ENCODE measurements at regions not wholly inside any gene's neighbourhood (a gene's known extent, or its start where the extent isn't known, plus 50 kb on each side); places are given as distances from the start of the nearest gene placed in this dataset.

GRCh38 chr20:39110819-39111136, 148.6 kb downstream of the DHX35 start:
- Histone ChIP-seq H2AFZ (no peak overlapping the region), H3K79me2 (no peaks in the 10 kb centered on the region), H3K9me3 (ENCODE audit: low read depth) (no peaks in the 10 kb centered on the region), H3K27me3 (peaks cover 12% of the 10 kb centered on the region), H3K36me3 (replicated peaks; ENCODE audit: insufficient read depth, low read depth) (no peaks in the 10 kb centered on the region), H4K20me1 (ENCODE audit: insufficient read depth, poor library complexity, severe bottlenecking) (no peaks in the 10 kb centered on the region), H3K27ac (no peak overlapping the region), H3K4me2 (no peak overlapping the region), H3K4me3 (no peak overlapping the region), H3K4me1 (ENCODE audit: insufficient read depth) (no peaks in the 10 kb centered on the region), H3K9me2 (replicated peaks; ENCODE audit: insufficient read depth) (no peaks in the 10 kb centered on the region)
- no peak for TF ChIP-seq CTCF (IDR thresholded peaks at IDR 0.05; ENCODE audit: poor library complexity)
- TF ChIP-seq EZH2 (IDR thresholded peaks at IDR 0.05; ENCODE audit: borderline replicate concordance): no peak
- no peak for TF ChIP-seq EZH2phosphoT487 (IDR thresholded peaks at IDR 0.05; ENCODE audit: low read depth, severe bottlenecking, unreplicated experiment)
- no peak for DNase-seq (ENCODE audit: low spot score)

GRCh38 chr20:39109933-39110818, 148.0 kb downstream of the DHX35 start:
- Histone ChIP-seq H3K4me2 (no peak overlapping the region), H3K36me3 (replicated peaks; ENCODE audit: insufficient read depth, low read depth) (no peaks in the 10 kb centered on the region), H3K27me3 (peaks cover 12% of the 10 kb centered on the region), H4K20me1 (ENCODE audit: insufficient read depth, poor library complexity, severe bottlenecking) (no peaks in the 10 kb centered on the region), H3K79me2 (no peaks in the 10 kb centered on the region), H2AFZ (no peak overlapping the region), H3K4me3 (no peak overlapping the region), H3K9me2 (replicated peaks; ENCODE audit: insufficient read depth) (no peaks in the 10 kb centered on the region), H3K4me1 (ENCODE audit: insufficient read depth) (no peaks in the 10 kb centered on the region), H3K9me3 (ENCODE audit: low read depth) (no peaks in the 10 kb centered on the region), H3K27ac (no peak overlapping the region)
- TF ChIP-seq EZH2phosphoT487 (IDR thresholded peaks at IDR 0.05; ENCODE audit: low read depth, severe bottlenecking, unreplicated experiment) (no peak), EZH2 (IDR thresholded peaks at IDR 0.05; ENCODE audit: borderline replicate concordance) (no peak), CTCF (IDR thresholded peaks at IDR 0.05; ENCODE audit: poor library complexity) (no peak)
- DNase-seq (ENCODE audit: low spot score): no peak
- 58% methylated on average over 9 of the region's 10 CpGs for WGBS (ENCODE audit: low lambda C conversion rate, missing lambda C conversion rate)

GRCh38 chr20:39108746-39109145, 146.6 kb downstream of the DHX35 start:
- Histone ChIP-seq H3K79me2 (no peaks in the 10 kb centered on the region), H3K4me1 (ENCODE audit: insufficient read depth) (no peaks in the 10 kb centered on the region), H3K27me3 (peaks cover 12% of the 10 kb centered on the region), H3K4me2 (no peak overlapping the region), H2AFZ (no peak overlapping the region), H3K9me3 (ENCODE audit: low read depth) (no peaks in the 10 kb centered on the region), H3K36me3 (replicated peaks; ENCODE audit: insufficient read depth, low read depth) (no peaks in the 10 kb centered on the region), H3K4me3 (no peak overlapping the region), H3K27ac (no peak overlapping the region), H3K9me2 (replicated peaks; ENCODE audit: insufficient read depth) (no peaks in the 10 kb centered on the region), H4K20me1 (ENCODE audit: insufficient read depth, poor library complexity, severe bottlenecking) (no peaks in the 10 kb centered on the region)
- TF ChIP-seq CTCF (IDR thresholded peaks at IDR 0.05; ENCODE audit: poor library complexity) (no peak), EZH2phosphoT487 (IDR thresholded peaks at IDR 0.05; ENCODE audit: low read depth, severe bottlenecking, unreplicated experiment) (no peak), EZH2 (IDR thresholded peaks at IDR 0.05; ENCODE audit: borderline replicate concordance) (no peak)
- WGBS (ENCODE audit: low lambda C conversion rate, missing lambda C conversion rate): 55% methylated on average over 5 of the region's 5 CpGs
- DNase-seq (ENCODE audit: low spot score): no peak
